H1 (cell line): ENCODE measurements at regions not wholly inside any gene's neighbourhood (a gene's known extent, or its start where the extent isn't known, plus 50 kb on each side); places are given as distances from the start of the nearest gene placed in this dataset.

Experiments
- CBX8 ChIP-seq: fragments of 300-800, 300-1000 bp; sonication (generic); IDR thresholded peaks from 2 replicates; pipeline ENCODE4 v1.7.1; 2016; ENCODE audit warnings: low read depth, low read length, borderline replicate concordance
- CHD7 ChIP-seq: fragments of 300-600 bp; sonication (generic); IDR thresholded peaks from 2 replicates; pipeline ENCODE4 v1.7.1; 2012; ENCODE audit warnings: low read length, moderate library complexity, mild to moderate bottlenecking, inconsistent platforms; ENCODE audit not compliant: insufficient replicate concordance
- RAD21 ChIP-seq, 2 experiments: IDR thresholded peaks in 1 of 2; conservative IDR thresholded peaks in 1 of 2; 2 replicates each; pipeline ENCODE4 v1.6.1; 2011; ENCODE audit warnings: low read depth in 2 of 2, low read length in 2 of 2, improper control_type of control experiment in 1 of 2, inconsistent platforms in 1 of 2, mild to moderate bottlenecking in 1 of 2, moderate library complexity in 1 of 2
- SIN3A ChIP-seq, 2 experiments: IDR thresholded peaks in 1 of 2; conservative IDR thresholded peaks in 1 of 2; 2 replicates each; pipeline ENCODE4 v1.6.1; 2011 to 2012; ENCODE audit warnings: low read length in 2 of 2, improper control_type of control experiment in 1 of 2, low read depth in 1 of 2, mild to moderate bottlenecking in 1 of 2

- no peak for TF ChIP-seq CHD7
- no peak for TF ChIP-seq SIN3A (conservative IDR thresholded peaks at IDR 0.05 in 1 of 2, IDR thresholded peaks at IDR 0.05 in 1 of 2; ENCODE audit: low read depth in 1 of 2, low read length in 2 of 2)
- TF ChIP-seq RAD21 (IDR thresholded peaks at IDR 0.05 in 1 of 2, conservative IDR thresholded peaks at IDR 0.05 in 1 of 2; ENCODE audit: low read depth in 2 of 2, low read length in 2 of 2) = no peak
- TF ChIP-seq CBX8 = no peak
Observed at GRCh38 chr3:81237181-81237580, 524.3 kb downstream of the GBE1 start (continued).
